ENCODE measurements at regions not wholly inside any gene's neighbourhood (a gene's known extent, or its start where the extent isn't known, plus 50 kb on each side); places are given as distances from the start of the nearest gene placed in this dataset.
"Not testable (repeated sequence)": the region's sequence is repeated elsewhere in the genome, so short reads cannot be mapped to it uniquely, and the experiment has no call there.

DNA sequence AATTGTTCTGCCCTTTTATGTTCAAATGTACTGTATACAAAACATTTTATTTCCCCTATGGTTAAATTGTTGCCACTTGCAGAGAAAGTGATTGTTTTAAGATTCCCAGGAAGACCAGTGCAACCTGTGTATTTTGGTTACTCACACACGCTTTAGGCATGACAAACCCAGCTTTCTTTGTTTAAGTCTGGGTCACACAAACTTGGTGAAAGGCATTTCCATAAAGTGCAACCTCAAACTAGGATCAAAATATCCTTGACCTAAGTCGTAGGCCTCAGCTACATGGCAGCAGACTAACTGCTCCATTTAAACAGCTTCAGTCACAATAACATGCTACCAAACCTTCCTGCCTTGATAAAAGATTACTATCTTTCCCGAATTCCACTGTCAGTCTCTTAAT lies 639.0 kb upstream of the PRR20A start:
- DNase-seq (ENCODE audit: insufficient read length, low spot score) (no peak), FAIRE-seq (no peak)

DNA sequence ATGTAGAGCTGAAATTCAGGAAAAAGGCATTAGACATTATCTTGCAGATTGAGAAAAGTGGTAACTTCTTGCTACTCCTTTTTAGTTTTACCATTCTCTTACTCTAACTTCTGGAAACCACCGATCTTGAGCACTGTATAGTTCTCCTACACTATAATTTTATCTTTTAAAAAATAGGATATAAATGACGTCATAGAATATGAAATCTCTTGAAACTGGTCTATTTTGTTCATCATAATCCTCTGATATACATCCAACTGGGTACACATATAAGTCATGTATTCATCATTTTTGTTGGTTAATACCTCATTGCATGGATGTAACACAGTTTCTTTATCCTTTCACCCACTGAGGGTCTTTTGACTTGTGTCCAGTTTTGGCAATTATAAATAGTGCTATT lies 629.9 kb upstream of the PRR20A start:
- FAIRE-seq = no peak
- DNase-seq (ENCODE audit: insufficient read length, low spot score) = no peak

DNA sequence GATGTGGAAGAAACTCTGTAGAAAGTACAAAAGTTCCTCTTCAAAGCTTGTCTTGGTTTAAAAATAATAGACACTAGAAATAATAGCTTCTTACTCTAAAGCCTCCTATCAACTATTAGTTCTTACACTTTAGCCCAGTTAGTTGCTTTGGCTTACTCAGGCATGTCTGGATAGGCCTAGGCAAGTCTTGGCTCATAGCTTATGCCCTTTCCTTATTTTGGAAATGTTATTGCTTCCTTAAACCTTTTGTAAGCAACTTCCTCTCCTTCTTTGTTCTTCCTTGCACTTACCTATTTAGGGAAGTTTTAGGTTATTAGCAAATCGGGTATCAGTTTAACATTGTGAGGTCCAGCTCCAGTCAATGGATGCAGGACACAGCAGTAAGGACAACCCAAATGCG lies 628.4 kb upstream of the PRR20A start:
- DNase-seq (ENCODE audit: insufficient read length, low spot score); FAIRE-seq: not testable (repeated sequence)

DNA sequence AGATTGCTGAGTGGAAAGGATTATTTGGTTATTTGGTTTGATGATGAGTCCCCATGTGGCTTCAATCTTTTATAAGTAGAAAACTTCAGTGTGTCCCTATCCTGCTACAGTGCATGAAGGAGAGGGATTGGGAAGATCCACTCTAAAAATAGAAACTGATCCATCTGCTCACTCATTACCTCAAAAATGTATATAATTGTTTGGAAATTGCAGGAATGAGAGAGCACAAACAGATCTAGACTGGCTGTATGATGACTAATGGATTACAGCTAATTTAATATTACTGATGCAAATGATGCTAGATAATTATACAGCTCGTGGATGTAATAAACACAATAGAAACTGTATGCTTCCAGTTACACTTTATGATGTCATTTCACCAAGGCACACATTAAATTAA lies 625.3 kb upstream of the PRR20A start:
- FAIRE-seq (no peak), DNase-seq (ENCODE audit: insufficient read length, low spot score) (no peak)

DNA sequence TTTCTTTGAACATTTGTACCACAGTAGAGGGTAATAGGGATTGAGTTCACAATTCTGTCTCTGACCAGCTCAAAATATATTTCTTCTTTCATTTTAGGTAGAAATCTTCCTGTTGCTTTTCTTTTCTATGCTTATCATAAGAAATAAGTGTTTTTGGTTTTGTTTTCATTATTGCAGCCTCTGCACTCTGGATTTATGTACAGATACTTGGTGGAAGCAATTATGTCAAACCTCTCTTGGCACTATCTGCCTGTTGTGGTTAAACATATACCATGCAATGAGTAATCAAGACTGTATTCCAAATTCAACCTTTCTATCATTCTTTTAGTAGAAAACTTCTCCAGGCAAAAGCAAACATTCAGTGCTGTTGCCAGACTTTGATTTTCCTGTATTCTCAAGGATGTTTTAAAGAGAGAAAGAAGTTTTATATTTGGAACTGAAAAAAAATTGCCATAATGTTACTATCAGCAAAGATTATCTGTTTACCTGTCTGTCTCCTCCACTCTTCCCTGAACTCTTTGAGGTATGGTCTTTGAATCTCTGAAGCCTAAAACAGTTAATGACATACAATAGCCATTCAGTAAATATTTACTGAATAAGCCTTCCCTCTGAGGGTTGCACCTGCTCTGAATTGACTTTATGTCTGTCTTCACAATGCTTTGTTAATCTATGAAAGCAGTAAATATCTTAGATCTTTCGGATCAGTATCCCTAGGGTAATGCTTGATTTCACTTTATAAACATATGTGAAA lies 612.5 kb upstream of the PRR20A start:
- DNase-seq (ENCODE audit: insufficient read length, low spot score) = no peak
- FAIRE-seq = no peak

DNA sequence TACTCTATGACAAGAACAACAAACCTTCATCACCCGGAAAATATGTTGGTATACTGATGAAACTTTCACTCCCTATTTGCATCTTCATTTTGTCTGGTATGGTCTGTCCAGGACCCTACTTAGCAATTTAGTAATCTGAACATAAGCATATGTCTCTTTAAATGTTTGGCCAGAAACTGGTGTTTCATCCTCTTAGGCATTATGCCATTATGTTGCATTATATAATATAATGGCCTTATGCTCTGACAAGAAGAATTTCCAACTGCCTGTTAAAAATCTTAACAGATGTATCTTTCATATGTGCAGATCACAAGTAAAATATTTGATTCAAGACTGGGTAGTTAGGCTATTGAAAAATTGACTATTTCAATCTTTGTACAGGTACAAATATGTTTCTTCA lies 610.6 kb upstream of the PRR20A start:
- FAIRE-seq = no peak
- no peak for DNase-seq (ENCODE audit: insufficient read length, low spot score)

DNA sequence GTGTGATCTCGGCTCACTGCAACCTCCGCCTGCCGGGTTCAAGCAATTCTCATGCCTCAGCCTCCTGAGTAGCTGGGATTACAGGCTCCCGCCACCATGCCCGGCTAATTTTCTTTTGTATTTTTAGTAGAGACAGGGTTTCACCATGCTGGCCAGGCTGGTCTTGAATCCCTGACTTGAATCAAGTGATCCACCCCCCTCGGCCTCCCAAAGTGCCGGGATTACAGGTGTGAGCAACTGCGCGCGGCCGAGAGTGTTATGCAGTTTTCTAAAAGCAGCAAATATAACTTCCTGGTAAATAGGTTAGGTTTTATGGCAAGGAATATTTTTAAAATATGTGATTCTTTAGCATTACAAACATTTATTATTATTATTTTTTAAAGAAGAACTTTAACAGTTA lies 592.8 kb upstream of the PRR20A start:
- DNase-seq (ENCODE audit: insufficient read length, low spot score); FAIRE-seq: not testable (repeated sequence)

DNA sequence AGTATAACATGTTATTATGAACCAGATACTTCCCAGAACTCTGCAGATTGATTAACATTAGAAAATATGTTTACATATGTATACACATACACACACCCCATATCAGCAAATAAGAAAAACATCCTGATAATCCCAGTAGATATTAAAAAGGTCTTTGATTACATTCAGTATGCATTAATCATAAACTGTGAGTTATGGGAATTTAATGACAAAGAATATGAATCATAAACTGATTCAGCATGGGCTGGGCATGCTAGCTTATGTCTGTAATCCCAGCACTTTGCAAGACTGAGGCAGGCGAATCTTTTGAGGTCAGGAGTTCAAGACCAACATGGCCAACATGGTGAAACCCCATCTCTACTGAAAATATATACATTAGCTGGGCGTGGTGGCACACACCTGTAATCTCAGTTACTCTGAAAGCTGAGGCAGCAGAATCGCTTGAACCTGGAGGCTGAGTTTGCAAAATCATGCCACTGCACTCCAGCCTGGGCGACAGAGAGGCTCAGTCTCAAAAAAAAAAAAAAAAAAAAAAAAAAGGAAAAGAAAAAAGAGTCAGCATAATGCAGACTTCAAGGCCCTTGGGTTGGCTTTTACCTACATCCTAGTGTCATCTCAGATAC lies 581.9 kb upstream of the PRR20A start:
- FAIRE-seq (no peak), DNase-seq (ENCODE audit: insufficient read length, low spot score) (no peak)

DNA sequence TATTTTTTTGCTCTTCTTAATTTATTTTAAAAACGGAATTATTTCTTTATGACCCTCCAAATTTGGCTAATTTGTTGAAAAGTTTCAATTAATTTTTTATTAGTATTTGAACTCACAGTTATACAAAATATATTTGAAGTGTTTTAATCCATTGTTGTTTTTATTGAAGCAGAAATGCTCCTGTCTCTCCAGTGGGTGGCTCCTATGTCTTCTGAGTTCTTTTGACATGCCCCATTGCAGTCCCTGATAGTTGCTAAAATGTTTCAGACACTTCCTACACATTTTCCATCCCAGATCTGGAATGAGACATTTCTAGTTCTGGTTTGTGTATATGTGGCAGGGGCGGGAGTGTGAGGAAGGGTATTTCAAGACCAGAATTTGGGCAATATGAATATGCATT lies 579.4 kb upstream of the PRR20A start:
- FAIRE-seq = no peak
- DNase-seq (ENCODE audit: insufficient read length, low spot score) = no peak

DNA sequence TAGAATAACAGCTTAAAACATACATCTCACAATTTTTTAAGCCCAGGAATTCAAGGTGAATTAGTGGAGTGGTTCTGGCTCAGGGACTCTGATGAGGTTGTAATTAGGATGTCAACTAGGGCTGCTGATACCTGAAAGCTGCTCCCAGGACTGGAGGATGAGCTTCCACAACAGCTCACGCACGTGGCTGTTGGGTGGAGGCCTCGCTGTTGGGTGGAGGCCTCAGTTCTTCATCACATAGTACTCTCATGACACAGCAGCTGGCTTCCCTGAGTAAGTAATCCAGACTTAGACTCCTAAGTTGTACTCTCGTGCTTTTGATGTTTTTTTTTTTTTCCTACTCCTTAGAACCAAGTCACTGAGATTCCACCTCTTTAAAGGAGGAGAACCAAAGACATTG lies 577.1 kb upstream of the PRR20A start:
- FAIRE-seq = no peak
- no peak for DNase-seq (ENCODE audit: insufficient read length, low spot score)

DNA sequence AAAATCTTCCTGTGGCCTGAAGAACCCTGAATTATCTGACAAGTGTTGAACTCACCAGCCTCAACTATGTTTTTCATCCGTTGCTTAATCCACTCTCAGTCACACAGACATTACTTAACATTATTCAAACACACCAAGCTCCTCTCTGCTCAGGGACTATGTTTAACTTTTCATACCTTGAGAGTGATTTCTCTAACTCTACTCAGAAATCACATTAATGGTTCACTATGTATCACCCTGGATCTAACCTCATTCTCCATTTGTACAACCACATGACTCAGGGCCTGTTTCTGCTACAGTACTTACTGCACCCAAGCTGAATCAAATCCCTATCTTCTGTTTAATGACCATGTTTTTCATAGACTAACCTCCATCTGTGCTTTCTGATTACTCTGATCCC lies 553.7 kb upstream of the PRR20A start:
- FAIRE-seq (no peak), DNase-seq (ENCODE audit: insufficient read length, low spot score) (no peak)

DNA sequence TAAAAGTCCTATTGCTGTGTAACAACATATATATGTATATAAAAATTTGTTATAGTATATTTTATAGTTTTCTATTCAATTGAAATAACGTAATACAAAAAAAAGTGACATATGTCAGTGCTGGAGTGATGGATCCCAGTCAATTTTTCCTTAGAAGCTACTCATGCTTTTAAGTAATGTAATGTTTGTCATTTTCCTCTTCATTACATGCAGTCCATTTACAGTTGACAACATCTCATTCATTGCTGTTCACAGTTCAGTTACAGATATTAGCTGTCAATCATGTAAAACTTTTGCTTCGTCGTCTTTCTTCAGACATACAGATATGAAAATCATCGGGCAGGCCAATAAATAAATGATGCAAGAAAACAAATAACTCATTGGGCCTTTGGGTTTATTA lies 525.1 kb upstream of the PRR20A start:
- no peak for FAIRE-seq
- DNase-seq (ENCODE audit: insufficient read length, low spot score) = no peak

DNA sequence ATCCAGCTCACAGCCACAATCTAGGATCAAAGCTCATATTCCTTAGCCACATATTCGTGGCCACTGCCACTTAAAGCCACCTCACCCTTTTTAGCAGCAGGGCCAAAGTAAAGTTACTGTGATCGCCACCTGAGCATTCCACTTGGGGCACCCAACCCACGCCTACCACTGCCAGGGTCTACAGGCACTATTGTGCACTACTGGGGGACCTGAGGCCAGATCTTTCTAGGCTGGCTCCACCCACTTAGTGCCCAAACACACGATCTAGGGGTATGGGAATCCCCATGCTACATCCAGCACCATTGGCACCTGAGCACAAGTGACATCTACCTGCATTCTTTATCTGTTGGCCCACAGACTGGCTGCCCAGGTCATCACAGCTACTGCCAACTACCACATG lies 517.9 kb upstream of the PRR20A start:
- no peak for DNase-seq (ENCODE audit: insufficient read length, low spot score)
- FAIRE-seq = no peak

DNA sequence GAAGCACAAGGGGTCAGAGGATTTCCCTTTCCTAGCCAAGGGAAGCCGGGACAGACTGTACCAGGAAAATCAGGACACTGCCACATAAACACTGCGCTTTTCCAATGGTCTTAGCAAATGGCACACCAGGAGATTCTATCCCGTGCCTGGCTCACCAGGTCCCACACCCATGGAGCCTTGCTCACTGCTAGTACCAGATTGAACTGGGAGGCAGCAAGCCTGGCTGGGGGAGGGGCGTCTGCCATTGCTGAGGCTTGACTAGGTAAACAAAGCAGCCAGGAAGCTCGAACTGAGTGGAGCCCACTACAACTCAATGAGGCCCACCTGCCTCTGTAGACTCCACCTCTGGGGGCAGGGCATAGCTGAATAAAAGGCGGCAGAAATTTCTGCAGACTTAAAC lies 511.8 kb upstream of the PRR20A start:
- not testable (repeated sequence) for DNase-seq (ENCODE audit: insufficient read length, low spot score); FAIRE-seq

DNA sequence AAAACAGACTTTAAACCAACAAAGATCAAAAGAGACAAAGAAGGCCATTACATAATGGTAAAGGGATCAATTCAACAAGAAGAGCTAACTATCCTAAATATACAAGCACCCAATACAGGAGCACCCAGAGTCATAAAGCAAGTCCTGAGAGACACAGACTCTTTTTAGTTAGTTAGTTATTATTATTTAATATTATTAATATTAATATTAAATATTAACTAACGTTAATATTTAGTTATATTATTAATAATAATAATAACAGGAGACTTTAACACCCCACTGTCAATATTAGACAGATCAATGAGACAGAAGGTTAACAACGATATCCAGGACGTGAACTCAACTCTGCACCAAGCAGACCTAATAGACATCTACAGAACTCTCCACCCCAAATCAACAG lies 509.7 kb upstream of the PRR20A start:
- not testable (repeated sequence) for DNase-seq (ENCODE audit: insufficient read length, low spot score); FAIRE-seq

DNA sequence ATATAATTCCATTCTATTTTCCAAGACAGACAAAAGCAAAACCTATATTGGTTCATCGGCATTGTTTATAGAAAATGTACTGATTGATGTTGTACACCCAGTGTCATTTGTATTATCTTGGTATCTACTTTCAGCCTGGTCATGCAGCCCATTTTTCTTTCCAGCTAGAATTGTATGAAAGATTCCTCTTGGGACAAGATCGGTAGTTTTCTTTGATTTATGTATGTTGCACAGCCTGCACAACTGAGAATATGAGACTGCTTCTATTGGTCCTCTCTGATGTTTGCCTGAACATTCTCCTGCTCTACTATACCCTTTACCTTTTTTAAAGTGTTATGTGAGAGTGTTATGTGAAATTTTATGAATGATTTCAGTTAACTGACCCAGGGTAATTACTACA lies 487.7 kb upstream of the PRR20A start:
- DNase-seq (ENCODE audit: insufficient read length, low spot score) = no peak
- no peak for FAIRE-seq

DNA sequence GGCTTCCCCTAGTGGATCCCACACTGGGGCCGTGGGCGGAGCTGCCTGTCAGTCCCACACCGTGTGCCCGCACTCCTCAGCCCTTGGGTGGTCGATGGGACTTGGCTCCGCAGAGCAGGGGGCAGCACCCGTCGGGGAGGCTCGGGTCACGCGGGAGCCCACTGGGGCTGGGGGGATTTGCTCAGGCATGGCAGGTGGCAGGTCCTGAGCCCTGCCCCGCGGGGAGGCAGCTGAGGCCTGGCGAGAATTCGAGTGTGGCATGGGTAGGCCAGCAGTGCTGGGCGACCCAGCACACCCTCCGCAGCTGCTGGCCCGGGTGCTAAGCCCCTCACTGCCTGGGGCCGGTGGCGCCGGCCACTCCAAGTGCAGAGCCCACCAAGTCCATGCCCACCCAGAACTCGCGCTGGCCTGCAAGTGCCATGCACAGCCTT lies 481.7 kb upstream of the PRR20A start:
- no peak for DNase-seq (ENCODE audit: insufficient read length, low spot score)
- FAIRE-seq = no peak

DNA sequence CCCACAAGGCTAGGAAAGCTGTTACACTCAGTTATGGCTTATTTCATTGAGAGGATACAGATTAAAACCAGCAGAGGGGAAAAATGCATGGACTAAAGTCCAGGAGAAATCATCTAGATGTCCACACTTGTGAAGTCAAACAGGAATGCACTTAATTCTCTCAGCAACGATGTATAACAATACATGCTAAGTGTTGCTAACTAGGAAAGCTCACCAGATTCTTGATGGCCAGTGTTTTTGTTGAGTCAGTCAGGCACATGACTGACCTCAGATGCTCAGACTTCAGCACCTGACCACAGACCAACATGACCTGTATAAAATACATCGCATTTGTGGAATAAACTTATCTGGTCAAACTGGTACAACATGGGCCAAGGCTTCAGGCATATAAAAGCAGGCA lies 470.2 kb upstream of the PRR20A start:
- FAIRE-seq (no peak), DNase-seq (ENCODE audit: insufficient read length, low spot score) (no peak)

DNA sequence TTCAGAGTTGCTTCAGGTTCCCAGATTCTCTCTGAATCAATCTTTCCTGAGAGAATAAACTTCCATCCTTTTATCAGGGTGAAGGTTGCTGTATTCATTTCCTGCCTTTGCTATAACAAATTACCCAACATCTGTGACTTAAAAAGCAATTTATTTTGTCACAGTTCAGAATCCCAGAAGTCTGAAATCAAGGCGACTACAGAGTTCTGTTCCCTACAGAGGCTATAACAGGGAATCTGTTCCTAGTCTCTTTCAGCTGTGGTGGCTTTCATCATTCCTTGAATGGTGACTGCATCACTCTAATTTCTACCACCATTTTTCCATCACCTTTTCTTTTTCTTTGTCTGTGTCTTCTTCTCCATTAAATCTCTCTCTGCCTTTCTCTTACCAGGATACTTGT lies 459.3 kb upstream of the PRR20A start:
- FAIRE-seq = no peak

DNA sequence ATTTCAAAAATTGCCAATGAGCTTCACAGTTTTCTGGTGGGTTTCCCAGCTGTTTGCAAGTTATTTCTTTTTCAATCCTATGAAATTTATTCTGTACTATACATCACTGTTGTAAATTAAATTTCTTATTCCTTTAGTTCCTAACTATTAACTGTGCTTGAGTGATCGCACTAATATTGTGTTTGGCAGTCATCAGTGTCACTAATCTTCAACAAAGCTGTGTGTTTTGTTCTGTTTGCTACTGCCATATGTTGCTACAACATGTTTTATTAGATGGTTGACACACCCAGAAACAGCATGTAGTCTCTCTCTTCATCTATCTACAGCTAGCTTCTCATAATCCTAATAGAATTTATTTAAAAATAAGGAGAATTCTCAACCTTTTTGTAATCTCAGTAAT lies 453.6 kb upstream of the PRR20A start:
- DNase-seq (ENCODE audit: insufficient read length, low spot score) = no peak
- FAIRE-seq = no peak

More for the DNA sequence above, 459.3 kb upstream of the PRR20A start:
- no peak for DNase-seq (ENCODE audit: insufficient read length, low spot score)

DNA sequence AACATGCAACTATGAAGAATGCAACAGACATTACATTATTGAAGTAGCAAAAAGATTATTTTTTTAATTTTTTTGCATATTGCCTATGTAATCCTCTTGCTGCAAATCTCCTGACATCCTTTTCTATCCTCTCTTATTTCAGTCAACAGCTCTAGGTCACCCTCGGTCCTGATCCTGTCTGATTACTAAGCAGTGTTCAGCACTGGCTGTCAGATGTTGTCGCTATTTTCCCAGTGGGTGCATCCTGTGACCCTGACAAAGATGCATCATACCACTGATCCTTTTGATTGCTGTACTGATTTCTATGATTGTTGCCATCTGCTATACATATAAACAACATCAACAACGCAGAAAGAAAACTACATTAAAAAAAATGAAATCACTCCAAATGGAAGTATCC lies 443.7 kb upstream of the PRR20A start:
- no peak for FAIRE-seq
- DNase-seq (ENCODE audit: insufficient read length, low spot score) = no peak

DNA sequence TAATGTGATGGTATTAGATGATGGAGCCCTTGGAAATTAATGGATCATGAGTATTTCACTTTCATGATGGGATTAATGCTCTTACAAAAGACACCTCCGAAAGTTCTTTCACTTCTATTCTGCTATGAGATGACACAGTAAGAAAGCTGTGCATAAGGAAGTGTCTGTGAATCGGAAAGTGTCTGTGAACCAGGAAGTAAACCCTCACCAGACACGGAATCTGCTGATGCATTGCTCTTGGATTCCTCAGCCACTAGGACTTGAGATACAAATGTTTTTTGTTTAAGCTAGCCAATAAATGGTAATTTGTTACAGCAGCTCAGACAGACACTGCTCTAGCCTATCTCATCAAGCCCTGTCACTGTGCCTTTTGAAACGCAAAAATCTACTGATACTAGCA lies 440.4 kb upstream of the PRR20A start:
- DNase-seq (ENCODE audit: insufficient read length, low spot score) = no peak
- no peak for FAIRE-seq

DNA sequence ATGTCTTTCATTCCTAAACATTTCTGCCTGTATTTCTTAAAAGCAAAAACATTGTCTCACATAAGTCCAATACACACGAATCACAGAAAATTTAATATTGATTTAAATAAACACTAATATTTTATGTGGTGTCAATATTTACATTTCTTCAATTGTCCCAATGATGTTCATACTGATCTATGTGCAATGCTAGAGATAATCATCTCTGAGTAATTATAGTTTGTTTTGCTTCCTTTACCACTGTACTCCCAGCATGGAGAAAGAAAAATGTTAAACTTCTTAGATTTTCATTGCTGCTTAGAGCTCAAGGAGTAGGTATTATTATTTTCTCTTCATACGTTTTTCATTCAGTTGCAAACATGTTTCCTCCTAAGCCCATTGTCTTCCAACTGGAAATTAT lies 434.2 kb upstream of the PRR20A start:
- DNase-seq (ENCODE audit: insufficient read length, low spot score) (no peak), FAIRE-seq (no peak)

Data from GM19239 (cell line).